HEK293 (cell line): ENCODE measurements at regions not wholly inside any gene's neighbourhood (a gene's known extent, or its start where the extent isn't known, plus 50 kb on each side); places are given as distances from the start of the nearest gene placed in this dataset.

Source experiments
- ATF2 ChIP-seq: fragments of 450-650 bp; formaldehyde crosslinking; IDR thresholded peaks from 2 replicates; pipeline ENCODE4 v1.5.1; 2016; ENCODE audit warnings: missing biosample characterization, missing genetic modification characterization, low read depth
- CTCF ChIP-seq: fragments of 450-650 bp; formaldehyde crosslinking; IDR thresholded peaks from 2 replicates; pipeline ENCODE4 v1.5.1; 2016; ENCODE audit warnings: missing biosample characterization, missing genetic modification characterization
- ZNF140 ChIP-seq: fragments of 450-650 bp; formaldehyde crosslinking; IDR thresholded peaks from 2 replicates; pipeline ENCODE4 v1.5.1; 2016; ENCODE audit warnings: missing biosample characterization, missing genetic modification characterization

GRCh38 chr17:33529816-33530215, 236.7 kb upstream of the ASIC2 start:
- TF ChIP-seq CTCF (tag by site-specific recombination) (no peak), ATF2 (tag by site-specific recombination) (no peak), ZNF140 (tag by site-specific recombination) (no peak)
